A673 (cell line): ENCODE measurements at regions not wholly inside any gene's neighbourhood (a gene's known extent, or its start where the extent isn't known, plus 50 kb on each side); places are given as distances from the start of the nearest gene placed in this dataset.

Experiments
- BruUV-seq: library from RNA; stranded (reverse); fragments of 400-500 nt; replicated peaks from 2 replicates; lab custom pipeline; 2021; lab: Mats Ljungman, UMichigan
- CTCF ChIA-PET: fragments of 300-600 bp; sonication (Branson Sonifier 250); formaldehyde crosslinking; loops from one replicate; lab custom pipeline; 2022; ENCODE audit warnings: antibody characterized with exemption; lab: Charles Lee
- POLR2A ChIA-PET: fragments of 300-600 bp; sonication (Branson Sonifier 250); formaldehyde crosslinking; loops from one replicate; lab custom pipeline; 2022; ENCODE audit warnings: antibody characterized with exemption; ENCODE audit not compliant: low non-redundant PET; lab: Charles Lee
- DNase-seq: peaks from one replicate; pipeline ENCODE4 v3.0.0-alpha.2; 2015; ENCODE audit warnings: low spot score
- H3K27ac ChIP-seq: fragments of 200-600 bp; sonication (generic); 2 replicates; pipeline ENCODE4 v1.5.1; 2016; ENCODE audit warnings: mixed run types, low read depth, mild to moderate bottlenecking, mixed read lengths, antibody characterized with exemption, low read length; ENCODE audit not compliant: poor library complexity, severe bottlenecking
- H3K27me3 ChIP-seq: fragments of 200-600 bp; sonication (generic); replicated peaks from 2 replicates; pipeline ENCODE4 v1.6.1; 2017; ENCODE audit warnings: mixed run types, low read depth, mild to moderate bottlenecking, mixed read lengths, antibody characterized with exemption, low read length; ENCODE audit not compliant: insufficient read depth, poor library complexity
- H3K36me3 ChIP-seq: fragments of 200-600 bp; sonication (generic); 2 replicates; pipeline ENCODE4 v1.6.1; 2016; ENCODE audit warnings: mixed run types, mild to moderate bottlenecking, mixed read lengths, antibody characterized with exemption, low read length; ENCODE audit not compliant: insufficient read depth, poor library complexity, severe bottlenecking
- H3K4me1 ChIP-seq: fragments of 200-600 bp; sonication (generic); 2 replicates; pipeline ENCODE4 v1.6.1; 2017; ENCODE audit warnings: mixed run types, mild to moderate bottlenecking, mixed read lengths, antibody characterized with exemption, low read length; ENCODE audit not compliant: insufficient read depth, poor library complexity, severe bottlenecking
- H3K4me3 ChIP-seq: fragments of 200-600 bp; sonication (generic); 2 replicates; pipeline ENCODE4 v1.5.1; 2016; ENCODE audit warnings: low read depth, mixed run types, mild to moderate bottlenecking, mixed read lengths, low read length; ENCODE audit not compliant: poor library complexity, severe bottlenecking
- H3K9me3 ChIP-seq: fragments of 200-600 bp; sonication (generic); 2 replicates; pipeline ENCODE4 v1.6.1; 2016; ENCODE audit warnings: mixed run types, low read depth, mild to moderate bottlenecking, mixed read lengths, antibody characterized with exemption, low read length; ENCODE audit not compliant: poor library complexity, severe bottlenecking
- EZH2 ChIP-seq: fragments of 200-600 bp; sonication (generic); IDR thresholded peaks from 2 replicates; pipeline ENCODE4 v1.6.1; 2017; ENCODE audit warnings: borderline replicate concordance, low read depth, mild to moderate bottlenecking, mixed read lengths, antibody characterized with exemption, low read length; ENCODE audit not compliant: poor library complexity, severe bottlenecking
- intact Hi-C: fragments of 100-400 bp; cut with micrococcal nuclease; formaldehyde crosslinking; loops from one replicate; pipeline ENCODE4 v1.10.0; 2022; ENCODE audit not compliant: unreplicated experiment
- TF ChIP-seq, protein P1 (sequence below): fragments of 300-800, 200-600 bp; sonication (generic); conservative IDR thresholded peaks from 2 replicates; pipeline ENCODE4 v1.5.1; 2017; ENCODE audit warnings: low read depth, mild to moderate bottlenecking, antibody characterized with exemption, low read length, moderate library complexity, mixed read lengths

- intact Hi-C loops = no loop called here
- no TSS peak for BruUV-seq
- H3K9me3 ChIP-seq = no peaks in the 10 kb centered on the region
- TF ChIP-seq EZH2 = no peak
- TF ChIP-seq, protein P1, sequence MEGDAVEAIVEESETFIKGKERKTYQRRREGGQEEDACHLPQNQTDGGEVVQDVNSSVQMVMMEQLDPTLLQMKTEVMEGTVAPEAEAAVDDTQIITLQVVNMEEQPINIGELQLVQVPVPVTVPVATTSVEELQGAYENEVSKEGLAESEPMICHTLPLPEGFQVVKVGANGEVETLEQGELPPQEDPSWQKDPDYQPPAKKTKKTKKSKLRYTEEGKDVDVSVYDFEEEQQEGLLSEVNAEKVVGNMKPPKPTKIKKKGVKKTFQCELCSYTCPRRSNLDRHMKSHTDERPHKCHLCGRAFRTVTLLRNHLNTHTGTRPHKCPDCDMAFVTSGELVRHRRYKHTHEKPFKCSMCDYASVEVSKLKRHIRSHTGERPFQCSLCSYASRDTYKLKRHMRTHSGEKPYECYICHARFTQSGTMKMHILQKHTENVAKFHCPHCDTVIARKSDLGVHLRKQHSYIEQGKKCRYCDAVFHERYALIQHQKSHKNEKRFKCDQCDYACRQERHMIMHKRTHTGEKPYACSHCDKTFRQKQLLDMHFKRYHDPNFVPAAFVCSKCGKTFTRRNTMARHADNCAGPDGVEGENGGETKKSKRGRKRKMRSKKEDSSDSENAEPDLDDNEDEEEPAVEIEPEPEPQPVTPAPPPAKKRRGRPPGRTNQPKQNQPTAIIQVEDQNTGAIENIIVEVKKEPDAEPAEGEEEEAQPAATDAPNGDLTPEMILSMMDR = no peak
- H3K4me1 ChIP-seq = no peaks in the 10 kb centered on the region
- no peak overlapping the region for H3K4me3 ChIP-seq
- POLR2A ChIA-PET = no interaction called here
- DNase-seq = no peak
- H3K27me3 ChIP-seq = no peaks in the 10 kb centered on the region
- CTCF ChIA-PET = no interaction called here
- no peaks in the 10 kb centered on the region for H3K36me3 ChIP-seq
- no peak overlapping the region for H3K27ac ChIP-seq
Observed at GRCh38 chr7:125878988-125879387, 949.4 kb upstream of the POT1 start.

- no peak for DNase-seq
- CTCF ChIA-PET = no interaction called here
- H3K27me3 ChIP-seq = no peaks in the 10 kb centered on the region
- TF ChIP-seq EZH2 = no peak
- TF ChIP-seq, protein P1 = no peak
- no peaks in the 10 kb centered on the region for H3K9me3 ChIP-seq
- POLR2A ChIA-PET = no interaction called here
- BruUV-seq = no TSS peak
- no peaks in the 10 kb centered on the region for H3K36me3 ChIP-seq
- intact Hi-C loops = no loop called here
- H3K4me3 ChIP-seq = no peak overlapping the region
- no peaks in the 10 kb centered on the region for H3K4me1 ChIP-seq
- no peak overlapping the region for H3K27ac ChIP-seq
Observed at GRCh38 chr7:125878235-125878956, 948.8 kb upstream of the POT1 start.

GRCh38 chr7:125877246-125877645 is 947.6 kb upstream of the POT1 start:
- POLR2A ChIA-PET = no interaction called here
- intact Hi-C loops = no loop called here
- CTCF ChIA-PET = no interaction called here
- TF ChIP-seq EZH2 = no peak
- TF ChIP-seq, protein P1 = no peak
- no TSS peak for BruUV-seq
- Histone ChIP-seq H3K27me3 (no peaks in the 10 kb centered on the region), H3K27ac (no peak overlapping the region), H3K36me3 (no peaks in the 10 kb centered on the region), H3K4me3 (no peak overlapping the region), H3K9me3 (no peaks in the 10 kb centered on the region), H3K4me1 (no peaks in the 10 kb centered on the region)
- DNase-seq = no peak
